ENCODE measurements at regions not wholly inside any gene's neighbourhood (a gene's known extent, or its start where the extent isn't known, plus 50 kb on each side); places are given as distances from the start of the nearest gene placed in this dataset.

GRCh38 chr15:51156957-51157356 lies 62.3 kb upstream of the TNFAIP8L3 start:
- H3K4me2 ChIP-seq (ENCODE audit: low read length): no peak overlapping the region
- TF ChIP-seq, protein P1, sequence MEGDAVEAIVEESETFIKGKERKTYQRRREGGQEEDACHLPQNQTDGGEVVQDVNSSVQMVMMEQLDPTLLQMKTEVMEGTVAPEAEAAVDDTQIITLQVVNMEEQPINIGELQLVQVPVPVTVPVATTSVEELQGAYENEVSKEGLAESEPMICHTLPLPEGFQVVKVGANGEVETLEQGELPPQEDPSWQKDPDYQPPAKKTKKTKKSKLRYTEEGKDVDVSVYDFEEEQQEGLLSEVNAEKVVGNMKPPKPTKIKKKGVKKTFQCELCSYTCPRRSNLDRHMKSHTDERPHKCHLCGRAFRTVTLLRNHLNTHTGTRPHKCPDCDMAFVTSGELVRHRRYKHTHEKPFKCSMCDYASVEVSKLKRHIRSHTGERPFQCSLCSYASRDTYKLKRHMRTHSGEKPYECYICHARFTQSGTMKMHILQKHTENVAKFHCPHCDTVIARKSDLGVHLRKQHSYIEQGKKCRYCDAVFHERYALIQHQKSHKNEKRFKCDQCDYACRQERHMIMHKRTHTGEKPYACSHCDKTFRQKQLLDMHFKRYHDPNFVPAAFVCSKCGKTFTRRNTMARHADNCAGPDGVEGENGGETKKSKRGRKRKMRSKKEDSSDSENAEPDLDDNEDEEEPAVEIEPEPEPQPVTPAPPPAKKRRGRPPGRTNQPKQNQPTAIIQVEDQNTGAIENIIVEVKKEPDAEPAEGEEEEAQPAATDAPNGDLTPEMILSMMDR (conservative IDR thresholded peaks at IDR 0.05; ENCODE audit: low read length): no peak
- no peak for TF ChIP-seq EZH2phosphoT487 (IDR thresholded peaks at IDR 0.05; ENCODE audit: borderline replicate concordance, low read depth, low read length)
- no peaks in the 10 kb centered on the region for H3K4me1 ChIP-seq (ENCODE audit: insufficient read depth, low read length, poor library complexity, severe bottlenecking)
- no peak for DNase-seq (ENCODE audit: low spot score)
- H3K4me3 ChIP-seq (ENCODE audit: low read depth, low read length, poor library complexity, severe bottlenecking): no peak overlapping the region
- H3K79me2 ChIP-seq (ENCODE audit: insufficient read depth, low read depth, low read length): no peaks in the 10 kb centered on the region
- no peak overlapping the region for H3K27ac ChIP-seq (ENCODE audit: low read depth, low read length, poor library complexity, severe bottlenecking)
- ChIA-PET CTCF (ENCODE audit: unreplicated experiment) (no interaction called here), POLR2A (no interaction called here)
- intact Hi-C loops (cut with micrococcal nuclease; ENCODE audit: unreplicated experiment): no loop called here
- no peak overlapping the region for H2AFZ ChIP-seq (ENCODE audit: low read length)
- BruUV-seq (replicated peaks): no TSS peak
- H3K9me3 ChIP-seq (ENCODE audit: low read length): no peaks in the 10 kb centered on the region
- no peaks in the 10 kb centered on the region for H3K9me2 ChIP-seq (ENCODE audit: insufficient read depth, low read length)
- no peaks in the 10 kb centered on the region for H3K36me3 ChIP-seq (ENCODE audit: insufficient read depth, low read length)
- no peaks in the 10 kb centered on the region for H4K20me1 ChIP-seq (ENCODE audit: insufficient read depth, low read length)

DNA sequence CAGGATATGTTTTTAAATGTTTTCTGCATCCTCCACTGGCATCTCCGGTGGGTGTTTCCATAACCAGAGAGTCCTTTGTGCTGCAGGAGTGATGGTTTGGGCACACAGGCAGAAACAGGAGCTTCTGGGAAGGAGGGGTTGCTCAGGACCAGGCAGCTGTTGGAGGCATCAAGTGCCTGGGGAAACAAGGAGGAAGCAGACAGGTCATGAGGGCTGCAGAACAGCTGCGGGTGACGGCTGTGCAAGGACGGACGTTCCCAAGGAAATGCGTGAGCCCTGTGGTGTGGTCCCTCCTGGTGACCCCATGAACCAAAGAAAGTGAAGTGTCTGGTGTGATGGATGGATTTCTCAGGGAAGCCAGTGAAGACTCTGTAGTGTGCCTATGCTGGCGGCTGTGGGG lies 61.2 kb upstream of the TNFAIP8L3 start:
- BruUV-seq (replicated peaks): no TSS peak
- intact Hi-C loops (cut with micrococcal nuclease; ENCODE audit: unreplicated experiment): no loop called here
- no peaks in the 10 kb centered on the region for H3K36me3 ChIP-seq (ENCODE audit: insufficient read depth, low read length)
- no peaks in the 10 kb centered on the region for H4K20me1 ChIP-seq (ENCODE audit: insufficient read depth, low read length)
- TF ChIP-seq EZH2phosphoT487 (IDR thresholded peaks at IDR 0.05; ENCODE audit: borderline replicate concordance, low read depth, low read length): no peak
- TF ChIP-seq, protein P1 (conservative IDR thresholded peaks at IDR 0.05; ENCODE audit: low read length): no peak
- no peaks in the 10 kb centered on the region for H3K9me2 ChIP-seq (ENCODE audit: insufficient read depth, low read length)
- no peaks in the 10 kb centered on the region for H3K4me1 ChIP-seq (ENCODE audit: insufficient read depth, low read length, poor library complexity, severe bottlenecking)
- H2AFZ ChIP-seq (ENCODE audit: low read length): no peak overlapping the region
- no peaks in the 10 kb centered on the region for H3K79me2 ChIP-seq (ENCODE audit: insufficient read depth, low read depth, low read length)
- no peak overlapping the region for H3K27ac ChIP-seq (ENCODE audit: low read depth, low read length, poor library complexity, severe bottlenecking)
- no peak overlapping the region for H3K4me3 ChIP-seq (ENCODE audit: low read depth, low read length, poor library complexity, severe bottlenecking)
- POLR2A ChIA-PET: interaction anchor here (1.3 kb wide), 1 partner anchor 10 kb away, joined by 3 read pairs; no protein-coding TSS in a partner anchor
- CTCF ChIA-PET (ENCODE audit: unreplicated experiment): no interaction called here
- H3K4me2 ChIP-seq (ENCODE audit: low read length): no peak overlapping the region
- no peaks in the 10 kb centered on the region for H3K9me3 ChIP-seq (ENCODE audit: low read length)
- DNase-seq (ENCODE audit: low spot score): no peak

DNA sequence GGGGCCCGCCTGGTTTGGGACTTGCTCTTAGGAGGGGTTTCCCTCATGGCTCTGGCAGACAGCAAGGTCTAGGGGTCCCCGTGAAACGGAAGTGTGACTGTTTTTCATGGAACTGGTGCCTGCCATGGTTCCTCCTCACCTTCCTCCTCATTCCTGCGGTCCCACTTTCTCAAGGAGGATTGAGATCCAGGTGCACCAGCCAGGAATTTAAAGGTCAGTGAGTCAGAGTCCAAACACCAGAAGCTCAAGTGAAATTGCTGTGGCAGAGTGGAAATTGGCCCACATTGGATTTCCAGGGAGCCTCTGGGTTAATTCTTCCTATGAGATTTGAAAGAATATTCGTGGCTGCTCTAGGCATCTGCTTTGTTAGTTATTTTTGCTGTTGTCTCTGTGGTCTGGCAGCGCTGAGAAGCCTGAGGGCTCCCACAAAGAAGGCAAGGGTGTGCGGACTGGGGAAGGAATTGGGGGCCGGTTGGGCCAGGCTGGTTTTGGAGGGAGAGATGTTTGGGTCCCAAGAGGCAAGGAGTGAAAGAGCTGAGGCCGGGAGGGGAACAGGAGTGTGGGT lies 60.4 kb upstream of the TNFAIP8L3 start:
- no peak for TF ChIP-seq EZH2phosphoT487 (IDR thresholded peaks at IDR 0.05; ENCODE audit: borderline replicate concordance, low read depth, low read length)
- TF ChIP-seq, protein P1 (conservative IDR thresholded peaks at IDR 0.05; ENCODE audit: low read length): no peak
- H3K9me3 ChIP-seq (ENCODE audit: low read length): no peaks in the 10 kb centered on the region
- CTCF ChIA-PET (ENCODE audit: unreplicated experiment): no interaction called here

More for the DNA sequence above, 60.4 kb upstream of the TNFAIP8L3 start:
- no TSS peak for BruUV-seq (replicated peaks)
- intact Hi-C loops (cut with micrococcal nuclease; ENCODE audit: unreplicated experiment): no loop called here
- no peaks in the 10 kb centered on the region for H3K36me3 ChIP-seq (ENCODE audit: insufficient read depth, low read length)
- POLR2A ChIA-PET: interaction anchor here (0.6 to 1.3 kb wide), 3 partner anchors 9 to 1595 kb away, joined by 3 to 8 read pairs (median 3); no protein-coding TSS in a partner anchor
- H3K4me1 ChIP-seq (ENCODE audit: insufficient read depth, low read length, poor library complexity, severe bottlenecking): no peaks in the 10 kb centered on the region
- H3K9me2 ChIP-seq (ENCODE audit: insufficient read depth, low read length): no peaks in the 10 kb centered on the region
- no peaks in the 10 kb centered on the region for H3K79me2 ChIP-seq (ENCODE audit: insufficient read depth, low read depth, low read length)
- H2AFZ ChIP-seq (ENCODE audit: low read length): no peak overlapping the region
- H3K27ac ChIP-seq (ENCODE audit: low read depth, low read length, poor library complexity, severe bottlenecking): no peak overlapping the region
- H4K20me1 ChIP-seq (ENCODE audit: insufficient read depth, low read length): no peaks in the 10 kb centered on the region
- no peak for DNase-seq (ENCODE audit: low spot score)
- no peak overlapping the region for H3K4me2 ChIP-seq (ENCODE audit: low read length)
- H3K4me3 ChIP-seq (ENCODE audit: low read depth, low read length, poor library complexity, severe bottlenecking): no peak overlapping the region

Data from OCI-LY7 (cell line).